Progenitor cell of endocrine pancreas (in vitro differentiated cells): ENCODE measurements at regions not wholly inside any gene's neighbourhood (a gene's known extent, or its start where the extent isn't known, plus 50 kb on each side); places are given as distances from the start of the nearest gene placed in this dataset.
"Not testable (repeated sequence)": the region's sequence is repeated elsewhere in the genome, so short reads cannot be mapped to it uniquely, and the experiment has no call there.

Experiments
- DNase-seq: peaks from one replicate; pipeline ENCODE4 v3.0.0; 2021; ENCODE audit warnings: low spot score; ENCODE audit not compliant: unreplicated experiment
- H3K27ac Mint-ChIP-seq: 2 replicates; pipeline ENCODE4 v1.8.0; 2021; ENCODE audit warnings: mild to moderate bottlenecking, moderate library complexity, mixed read lengths
- H3K27me3 Mint-ChIP-seq: 2 replicates; pipeline ENCODE4 v1.8.0; 2021; ENCODE audit warnings: mixed read lengths
- H3K36me3 Mint-ChIP-seq: 2 replicates; pipeline ENCODE4 v1.8.0; 2022; ENCODE audit warnings: mixed read lengths; ENCODE audit not compliant: insufficient read depth
- H3K4me1 Mint-ChIP-seq: 2 replicates; pipeline ENCODE4 v1.8.0; 2021; ENCODE audit warnings: low read depth, mixed read lengths
- H3K4me3 Mint-ChIP-seq: 2 replicates; pipeline ENCODE4 v1.8.0; 2021; ENCODE audit warnings: low read depth, mild to moderate bottlenecking, moderate library complexity, mixed read lengths
- H3K9me3 Mint-ChIP-seq: 2 replicates; pipeline ENCODE4 v1.8.0; 2021; ENCODE audit warnings: low read depth, mixed read lengths

GRCh38 chr5:176067948-176068347 is 99.8 kb upstream of the THOC3 start:
- not testable (repeated sequence) for H3K27ac Mint-ChIP-seq, H3K4me3 Mint-ChIP-seq, H3K36me3 Mint-ChIP-seq, H3K9me3 Mint-ChIP-seq, H3K27me3 Mint-ChIP-seq, DNase-seq, H3K4me1 Mint-ChIP-seq

DNA sequence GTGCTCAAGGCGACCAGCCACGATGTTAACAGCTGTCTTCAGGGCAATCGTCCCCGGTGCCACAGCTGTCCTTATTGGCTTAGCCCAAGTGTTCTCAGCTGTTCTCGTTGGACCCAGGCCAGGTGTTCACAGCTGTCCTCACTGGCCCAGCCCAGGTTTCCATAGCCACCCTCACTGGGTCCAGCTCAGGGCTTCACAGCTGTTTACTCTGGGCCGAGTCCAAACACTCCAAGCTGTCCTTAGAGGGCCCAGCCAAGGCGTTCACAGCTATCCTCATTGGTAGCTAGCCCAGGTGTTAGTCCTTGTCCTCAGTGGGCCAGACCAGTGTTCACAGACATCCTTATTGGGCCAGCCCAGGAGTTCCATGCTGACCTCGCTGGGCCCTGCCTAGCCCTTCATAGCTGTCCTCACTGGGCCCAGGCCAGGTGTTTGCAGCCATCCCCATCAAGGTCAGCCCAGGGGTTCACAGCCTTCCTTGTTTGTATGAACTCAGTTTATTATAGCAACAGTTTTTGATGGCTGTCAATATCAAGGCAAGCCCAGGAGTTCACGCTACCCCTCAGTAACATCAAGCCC is 106.0 kb upstream of the THOC3 start:
- H3K27ac Mint-ChIP-seq, DNase-seq, H3K9me3 Mint-ChIP-seq, H3K4me1 Mint-ChIP-seq, H3K4me3 Mint-ChIP-seq, H3K36me3 Mint-ChIP-seq, H3K27me3 Mint-ChIP-seq: not testable (repeated sequence)

DNA sequence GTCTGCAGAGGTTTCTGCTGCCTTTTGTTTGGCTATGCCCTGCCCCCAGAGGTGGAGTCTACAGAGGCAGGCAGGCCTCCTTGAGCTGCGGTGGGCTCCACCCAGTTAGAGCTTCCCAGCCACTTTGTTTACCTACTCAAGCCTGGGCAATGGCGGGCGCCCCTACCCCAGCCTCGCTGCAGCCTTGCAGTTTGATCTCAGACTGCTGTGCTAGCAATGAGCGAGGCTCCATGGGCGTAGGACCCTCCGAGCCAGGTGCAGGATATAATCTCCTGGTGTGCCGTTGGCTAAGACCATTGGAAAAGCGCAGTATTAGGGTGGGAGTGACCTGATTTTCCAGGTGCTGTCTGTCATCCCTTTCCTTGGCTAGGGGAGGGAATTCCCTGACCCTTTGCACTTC is 115.6 kb upstream of the THOC3 start:
- not testable (repeated sequence) for H3K4me1 Mint-ChIP-seq, H3K9me3 Mint-ChIP-seq, H3K36me3 Mint-ChIP-seq, H3K27me3 Mint-ChIP-seq, DNase-seq, H3K4me3 Mint-ChIP-seq, H3K27ac Mint-ChIP-seq

GRCh38 chr5:176103083-176103482 is 135.0 kb upstream of the THOC3 start:
- H3K4me1 Mint-ChIP-seq, H3K36me3 Mint-ChIP-seq, H3K4me3 Mint-ChIP-seq, H3K27ac Mint-ChIP-seq, DNase-seq, H3K27me3 Mint-ChIP-seq, H3K9me3 Mint-ChIP-seq: not testable (repeated sequence)

GRCh38 chr5:176112888-176113287 is 125.3 kb upstream of the SIMC1 start:
- DNase-seq, H3K4me1 Mint-ChIP-seq, H3K4me3 Mint-ChIP-seq, H3K27me3 Mint-ChIP-seq, H3K36me3 Mint-ChIP-seq, H3K27ac Mint-ChIP-seq, H3K9me3 Mint-ChIP-seq: not testable (repeated sequence)

DNA sequence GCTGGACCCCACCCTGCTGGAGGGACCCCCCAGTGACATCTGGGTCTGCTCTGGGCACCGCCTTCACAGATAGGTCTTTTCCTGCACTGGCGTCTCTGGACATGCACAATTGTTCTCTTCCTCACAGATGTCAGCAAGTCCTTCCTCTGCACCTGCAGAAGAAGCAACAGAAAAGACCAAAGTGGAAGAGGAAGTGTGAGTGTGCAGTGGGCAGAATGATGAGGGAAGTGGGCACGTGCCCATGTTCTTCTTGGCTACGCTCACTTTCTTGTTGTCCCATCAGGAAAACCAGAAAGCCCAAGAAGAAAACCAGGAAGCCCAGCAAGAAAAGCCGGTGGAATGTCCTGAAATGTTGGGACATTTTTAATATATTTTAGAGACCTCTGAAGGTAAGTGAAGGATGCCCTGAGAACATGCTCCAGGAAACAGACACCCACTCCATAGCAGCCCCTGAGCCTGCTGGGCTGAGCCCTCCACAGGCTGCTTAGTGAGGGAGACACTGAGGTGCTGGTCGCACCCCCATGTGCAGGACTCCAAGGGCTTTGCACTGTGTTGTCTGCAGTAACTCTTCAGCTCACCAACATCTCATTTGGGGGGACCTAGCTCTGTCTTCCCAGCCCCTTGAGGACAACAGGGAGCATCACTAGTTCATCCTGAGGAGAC is 124.4 kb upstream of the SIMC1 start:
- not testable (repeated sequence) for H3K4me1 Mint-ChIP-seq, H3K27me3 Mint-ChIP-seq, H3K4me3 Mint-ChIP-seq, H3K27ac Mint-ChIP-seq, H3K9me3 Mint-ChIP-seq, H3K36me3 Mint-ChIP-seq, DNase-seq

GRCh38 chr5:176114825-176115224 is 123.4 kb upstream of the SIMC1 start:
- H3K9me3 Mint-ChIP-seq, H3K27me3 Mint-ChIP-seq, H3K36me3 Mint-ChIP-seq: not testable (repeated sequence)

GRCh38 chr5:176117699-176118238 is 120.5 kb upstream of the SIMC1 start:
- not testable (repeated sequence) for H3K9me3 Mint-ChIP-seq, H3K27ac Mint-ChIP-seq, H3K4me1 Mint-ChIP-seq, DNase-seq, H3K4me3 Mint-ChIP-seq, H3K36me3 Mint-ChIP-seq, H3K27me3 Mint-ChIP-seq

More at GRCh38 chr5:176114825-176115224, 123.4 kb upstream of the SIMC1 start:
- not testable (repeated sequence) for H3K4me3 Mint-ChIP-seq, H3K4me1 Mint-ChIP-seq, DNase-seq, H3K27ac Mint-ChIP-seq

- H3K36me3 Mint-ChIP-seq, H3K27me3 Mint-ChIP-seq, H3K4me3 Mint-ChIP-seq, H3K9me3 Mint-ChIP-seq, H3K4me1 Mint-ChIP-seq, H3K27ac Mint-ChIP-seq, DNase-seq: not testable (repeated sequence)
Measured at GRCh38 chr5:176122361-176122760, 115.9 kb upstream of the SIMC1 start.

GRCh38 chr5:176124120-176124519 is 114.1 kb upstream of the SIMC1 start:
- DNase-seq, H3K27ac Mint-ChIP-seq, H3K4me3 Mint-ChIP-seq, H3K4me1 Mint-ChIP-seq, H3K9me3 Mint-ChIP-seq, H3K36me3 Mint-ChIP-seq, H3K27me3 Mint-ChIP-seq: not testable (repeated sequence)
